ENCODE measurements at regions not wholly inside any gene's neighbourhood (a gene's known extent, or its start where the extent isn't known, plus 50 kb on each side); places are given as distances from the start of the nearest gene placed in this dataset.

- DNase-seq (ENCODE audit: low read depth, low spot score) = no peak
- no peak for TF ChIP-seq CTCF (IDR thresholded peaks at IDR 0.05; ENCODE audit: low read depth, low read length)
- in situ Hi-C loops (cut with HindIII; ENCODE audit: low sequenced_read_pairs) = no loop called here
- no peak overlapping the region for H3K4me3 ChIP-seq (ENCODE audit: low read depth, low read length)
These were observed 90.2 kb upstream of the CSNK1A1L start for GRCh38 chr13:37195621-37196020.

GRCh38 chr13:37194428-37194861 is 89.0 kb upstream of the CSNK1A1L start:
- no peak for TF ChIP-seq CTCF (IDR thresholded peaks at IDR 0.05; ENCODE audit: low read depth, low read length)
- in situ Hi-C loops (cut with HindIII; ENCODE audit: low sequenced_read_pairs) = no loop called here
- peak; percentile 85 for DNase-seq (ENCODE audit: low read depth, low spot score)
- H3K4me3 ChIP-seq (ENCODE audit: low read depth, low read length) = no peak overlapping the region

GRCh38 chr13:37192956-37193355 is 87.5 kb upstream of the CSNK1A1L start:
- peak; percentile 74 for DNase-seq (ENCODE audit: low read depth, low spot score)
- H3K4me3 ChIP-seq (ENCODE audit: low read depth, low read length) = no peak overlapping the region
- in situ Hi-C loops (cut with HindIII; ENCODE audit: low sequenced_read_pairs) = no loop called here
- TF ChIP-seq CTCF (IDR thresholded peaks at IDR 0.05; ENCODE audit: low read depth, low read length) = no peak

- no peak overlapping the region for H3K4me3 ChIP-seq (ENCODE audit: low read depth, low read length)
- no peak for TF ChIP-seq CTCF (IDR thresholded peaks at IDR 0.05; ENCODE audit: low read depth, low read length)
- in situ Hi-C loops (cut with HindIII; ENCODE audit: low sequenced_read_pairs) = no loop called here
- peak; percentile 78 for DNase-seq (ENCODE audit: low read depth, low spot score)
These were observed 82.2 kb upstream of the CSNK1A1L start for GRCh38 chr13:37187621-37188020.

GRCh38 chr13:37187105-37187504 is 81.6 kb upstream of the CSNK1A1L start:
- no peak overlapping the region for H3K4me3 ChIP-seq (ENCODE audit: low read depth, low read length)
- in situ Hi-C loops (cut with HindIII; ENCODE audit: low sequenced_read_pairs) = no loop called here
- peak; percentile 73 for DNase-seq (ENCODE audit: low read depth, low spot score)
- TF ChIP-seq CTCF (IDR thresholded peaks at IDR 0.05; ENCODE audit: low read depth, low read length) = no peak

GRCh38 chr13:37181620-37182019 is 76.2 kb upstream of the CSNK1A1L start:
- no peak for TF ChIP-seq CTCF (IDR thresholded peaks at IDR 0.05; ENCODE audit: low read depth, low read length)
- H3K4me3 ChIP-seq (ENCODE audit: low read depth, low read length) = no peak overlapping the region
- in situ Hi-C loops (cut with HindIII; ENCODE audit: low sequenced_read_pairs) = no loop called here
- no peak for DNase-seq (ENCODE audit: low read depth, low spot score)

GRCh38 chr13:37179645-37180044 is 74.2 kb upstream of the CSNK1A1L start:
- TF ChIP-seq CTCF (IDR thresholded peaks at IDR 0.05; ENCODE audit: low read depth, low read length) = no peak
- DNase-seq (ENCODE audit: low read depth, low spot score) = no peak
- no peak overlapping the region for H3K4me3 ChIP-seq (ENCODE audit: low read depth, low read length)
- in situ Hi-C loops (cut with HindIII; ENCODE audit: low sequenced_read_pairs) = no loop called here
